HepG2 (cell line): ENCODE measurements at regions not wholly inside any gene's neighbourhood (a gene's known extent, or its start where the extent isn't known, plus 50 kb on each side); places are given as distances from the start of the nearest gene placed in this dataset.

Experiments
- ARNT ChIP-seq: fragments of 450-650 bp; IDR thresholded peaks from 2 replicates; pipeline ENCODE4 v1.6.1; 2017
- KDM4B ChIP-seq: sonication (generic); formaldehyde crosslinking; IDR thresholded peaks from 2 replicates; pipeline ENCODE4 v1.4.0; 2020; ENCODE audit warnings: missing genetic modification reagents
- NR2F6 ChIP-seq, 2 experiments: IDR thresholded peaks; 2 replicates each; pipeline ENCODE4 v1.6.1; 2016; ENCODE audit warnings: antibody characterized with exemption in 1 of 2, mild to moderate bottlenecking in 1 of 2
- POLR2AphosphoS2 ChIP-seq: IDR thresholded peaks from 2 replicates; pipeline ENCODE4 v1.6.1; 2011; ENCODE audit warnings: low read depth, low read length, improper control_type of control experiment
- RBM22 ChIP-seq: fragments of 200-400 bp; formaldehyde crosslinking; optimal IDR thresholded peaks from 2 replicates; pipeline ENCODE3; 2017; ENCODE audit warnings: mild to moderate bottlenecking, low read length, moderate library complexity
- ZNF724P ChIP-seq: sonication (generic); formaldehyde crosslinking; IDR thresholded peaks from 2 replicates; pipeline ENCODE4 v1.8.0; 2022; ENCODE audit warnings: missing genetic modification reagents, borderline replicate concordance
- TF ChIP-seq, protein P1 (sequence below): sonication (generic); formaldehyde crosslinking; IDR thresholded peaks from 2 replicates; pipeline ENCODE4 v1.5.0; 2020; ENCODE audit warnings: mild to moderate bottlenecking, missing genetic modification reagents, moderate library complexity

DNA sequence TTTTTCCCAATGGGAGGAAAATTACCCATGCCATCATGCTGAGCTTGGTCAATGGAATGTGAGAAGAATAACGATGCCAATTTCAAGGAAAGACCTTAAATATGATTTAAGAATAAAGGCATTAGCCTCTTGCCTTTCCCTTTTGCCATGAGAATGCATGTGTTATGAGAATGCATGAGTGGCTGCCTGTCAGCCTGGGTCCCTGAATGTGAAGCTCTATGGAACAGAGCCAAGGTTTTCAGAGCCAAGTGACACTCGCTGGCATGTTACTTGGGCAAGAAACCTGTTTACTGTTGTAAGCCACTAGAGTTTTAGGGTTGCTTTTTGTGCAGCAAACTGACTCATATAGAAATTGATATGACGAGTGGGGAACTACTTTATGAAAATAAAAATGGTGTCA is 75.7 kb downstream of the JRKL start:
- TF ChIP-seq POLR2AphosphoS2 = no peak
- no peak for TF ChIP-seq ZNF724P
- TF ChIP-seq RBM22 = no peak
- no peak for TF ChIP-seq KDM4B
- TF ChIP-seq, protein P1, sequence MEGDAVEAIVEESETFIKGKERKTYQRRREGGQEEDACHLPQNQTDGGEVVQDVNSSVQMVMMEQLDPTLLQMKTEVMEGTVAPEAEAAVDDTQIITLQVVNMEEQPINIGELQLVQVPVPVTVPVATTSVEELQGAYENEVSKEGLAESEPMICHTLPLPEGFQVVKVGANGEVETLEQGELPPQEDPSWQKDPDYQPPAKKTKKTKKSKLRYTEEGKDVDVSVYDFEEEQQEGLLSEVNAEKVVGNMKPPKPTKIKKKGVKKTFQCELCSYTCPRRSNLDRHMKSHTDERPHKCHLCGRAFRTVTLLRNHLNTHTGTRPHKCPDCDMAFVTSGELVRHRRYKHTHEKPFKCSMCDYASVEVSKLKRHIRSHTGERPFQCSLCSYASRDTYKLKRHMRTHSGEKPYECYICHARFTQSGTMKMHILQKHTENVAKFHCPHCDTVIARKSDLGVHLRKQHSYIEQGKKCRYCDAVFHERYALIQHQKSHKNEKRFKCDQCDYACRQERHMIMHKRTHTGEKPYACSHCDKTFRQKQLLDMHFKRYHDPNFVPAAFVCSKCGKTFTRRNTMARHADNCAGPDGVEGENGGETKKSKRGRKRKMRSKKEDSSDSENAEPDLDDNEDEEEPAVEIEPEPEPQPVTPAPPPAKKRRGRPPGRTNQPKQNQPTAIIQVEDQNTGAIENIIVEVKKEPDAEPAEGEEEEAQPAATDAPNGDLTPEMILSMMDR (CRISPR knock-in tag) = no peak
- no peak for TF ChIP-seq ARNT
- no peak for TF ChIP-seq NR2F6 (IDR thresholded peaks at IDR 0.05)
- no peak for TF ChIP-seq NR2F6 (CRISPR knock-in tag; IDR thresholded peaks at IDR 0.05)
